WI38 (cell line): ENCODE measurements at regions not wholly inside any gene's neighbourhood (a gene's known extent, or its start where the extent isn't known, plus 50 kb on each side); places are given as distances from the start of the nearest gene placed in this dataset.

Experiments
- H3K4me3 ChIP-seq: 2 replicates; pipeline ENCODE4 v1.5.1; 2011; ENCODE audit warnings: low read depth, mild to moderate bottlenecking, control low read depth, low read length
- CTCF ChIP-seq: IDR thresholded peaks from 2 replicates; pipeline ENCODE4 v1.5.1; 2012; ENCODE audit warnings: low read depth, mild to moderate bottlenecking, control low read depth, low read length

GRCh38 chr1:221849897-221850296 is 108.0 kb upstream of the DUSP10 start:
- H3K4me3 ChIP-seq: no peak overlapping the region
- TF ChIP-seq CTCF: no peak

- no peak for TF ChIP-seq CTCF
- H3K4me3 ChIP-seq: no peak overlapping the region
These were observed 107.2 kb upstream of the DUSP10 start for GRCh38 chr1:221849110-221849509.

DNA sequence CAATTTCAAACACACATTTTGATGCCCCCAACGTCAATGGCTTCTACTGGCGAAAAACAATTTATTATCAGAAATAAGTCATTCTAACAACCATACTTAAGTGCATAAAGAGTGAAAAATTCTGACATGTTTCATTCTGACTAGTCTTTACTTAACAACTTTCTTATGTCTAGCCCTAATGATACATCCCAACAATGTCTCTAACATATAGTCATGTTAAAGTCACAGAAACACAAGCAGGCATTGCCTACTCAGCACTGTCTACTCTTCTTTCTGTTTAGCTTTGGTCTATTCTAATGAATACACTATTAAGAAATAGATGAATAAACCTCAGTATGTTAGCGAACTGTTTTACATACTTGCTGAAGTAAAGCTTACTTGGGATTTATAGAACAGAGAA is 105.8 kb upstream of the DUSP10 start:
- TF ChIP-seq CTCF: no peak
- no peak overlapping the region for H3K4me3 ChIP-seq

GRCh38 chr1:221845650-221846371 is 103.9 kb upstream of the DUSP10 start:
- H3K4me3 ChIP-seq: no peak overlapping the region
- no peak for TF ChIP-seq CTCF

DNA sequence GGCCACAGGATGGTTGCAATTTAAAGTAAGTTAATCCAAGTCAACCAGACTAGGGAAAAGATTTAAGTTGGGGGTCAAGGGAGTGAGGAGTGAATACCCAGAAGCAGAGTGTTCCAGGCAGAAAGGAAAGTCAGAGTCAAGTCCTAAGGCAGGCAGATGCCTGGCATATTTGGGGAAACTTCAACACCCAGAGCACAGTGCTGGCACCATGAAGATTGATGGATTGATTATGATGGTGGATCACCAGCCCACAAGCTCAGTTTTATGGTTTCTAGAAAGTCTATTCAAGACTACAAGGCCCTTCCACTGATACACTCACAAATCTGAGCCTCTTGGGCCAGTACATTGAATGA is 100.1 kb upstream of the DUSP10 start:
- TF ChIP-seq CTCF: no peak
- H3K4me3 ChIP-seq: no peak overlapping the region

- no peak for TF ChIP-seq CTCF
These were observed 99.5 kb upstream of the DUSP10 start for GRCh38 chr1:221841251-221841982.

DNA sequence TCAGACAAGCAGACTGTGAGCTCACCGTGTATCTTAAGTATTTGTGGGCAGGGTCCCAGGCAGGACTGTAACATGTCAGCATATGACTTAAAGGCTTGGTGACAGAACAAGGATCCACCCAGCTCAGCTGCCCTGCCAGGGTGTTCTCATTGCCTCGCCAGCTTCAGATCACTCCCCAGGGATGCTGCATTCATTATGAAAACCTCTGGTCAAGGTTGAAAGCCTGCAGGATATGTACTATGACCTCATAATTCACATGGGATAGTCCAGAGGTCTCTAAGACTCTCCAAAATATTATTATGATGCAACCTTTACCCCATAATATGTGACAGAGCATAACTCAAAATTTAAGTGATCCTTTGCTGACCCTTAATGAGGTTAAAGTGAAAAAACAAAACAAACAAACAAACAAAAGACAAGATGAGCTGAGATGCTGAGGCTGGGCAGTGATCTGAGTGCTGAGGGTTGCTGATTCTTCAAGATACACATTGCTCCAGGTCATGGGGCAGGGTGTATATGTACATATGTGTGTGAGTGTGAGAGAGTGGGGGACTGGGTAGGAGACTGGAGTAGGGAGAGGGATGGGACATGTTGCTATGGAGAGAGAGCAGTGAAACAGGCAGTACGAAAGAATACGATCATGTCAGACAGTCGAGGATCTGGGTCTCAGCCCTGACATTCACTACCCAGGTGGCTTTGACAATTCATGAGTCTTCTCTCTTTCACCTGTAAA is 98.8 kb upstream of the DUSP10 start:
- no peak for TF ChIP-seq CTCF

More at GRCh38 chr1:221841251-221841982, 99.5 kb upstream of the DUSP10 start:
- H3K4me3 ChIP-seq: no peak overlapping the region

More for the DNA sequence above, 98.8 kb upstream of the DUSP10 start:
- no peak overlapping the region for H3K4me3 ChIP-seq
